Kasumi-1 (cell line): ENCODE measurements at regions not wholly inside any gene's neighbourhood (a gene's known extent, or its start where the extent isn't known, plus 50 kb on each side); places are given as distances from the start of the nearest gene placed in this dataset.
A peak's percentile ranks its signal among the peaks of the same experiment; 100 is the strongest.

Experiments
- DNase-seq, 2 experiments: peaks; one replicate each; lab custom pipeline; 2025; lab: John Stamatoyannopoulos, UW

DNA sequence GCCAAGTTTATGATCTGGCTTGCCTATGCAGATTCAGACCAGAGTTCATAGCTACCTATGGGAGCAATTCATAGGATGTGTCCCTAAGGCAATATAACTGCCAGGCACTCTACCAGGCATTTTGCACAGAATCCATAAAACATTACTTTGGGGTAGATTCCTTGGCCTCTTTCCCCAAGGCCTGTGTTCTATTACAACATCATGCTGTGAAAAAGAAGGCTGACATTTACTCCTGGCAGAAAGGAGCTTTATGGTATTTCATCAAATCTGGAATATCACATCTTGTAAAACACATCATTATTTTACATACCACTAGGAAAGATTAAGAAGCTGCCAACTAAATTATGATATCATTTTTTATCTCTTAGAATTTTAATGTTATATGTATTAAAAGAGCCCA, 287.0 kb upstream of the MARCKS start:
- no peak for DNase-seq

DNA sequence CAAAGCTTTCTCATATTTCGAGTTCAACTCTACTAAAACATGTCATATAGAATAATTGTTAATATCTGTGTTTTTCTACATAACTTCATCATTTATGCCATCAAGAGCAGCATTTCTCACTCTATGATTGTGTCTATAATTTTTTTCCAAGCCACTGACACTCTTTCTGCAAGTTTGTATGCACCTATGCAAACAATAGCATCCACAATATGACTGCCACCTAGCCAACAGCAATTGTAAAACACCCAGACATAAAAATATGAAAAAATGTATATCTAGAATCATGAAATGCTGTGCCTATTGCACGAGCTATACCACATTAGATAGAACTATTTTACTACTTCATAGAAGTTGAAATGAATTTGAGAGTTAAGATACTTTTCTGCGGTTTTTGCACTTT, 286.5 kb upstream of the MARCKS start:
- no peak for DNase-seq

DNA sequence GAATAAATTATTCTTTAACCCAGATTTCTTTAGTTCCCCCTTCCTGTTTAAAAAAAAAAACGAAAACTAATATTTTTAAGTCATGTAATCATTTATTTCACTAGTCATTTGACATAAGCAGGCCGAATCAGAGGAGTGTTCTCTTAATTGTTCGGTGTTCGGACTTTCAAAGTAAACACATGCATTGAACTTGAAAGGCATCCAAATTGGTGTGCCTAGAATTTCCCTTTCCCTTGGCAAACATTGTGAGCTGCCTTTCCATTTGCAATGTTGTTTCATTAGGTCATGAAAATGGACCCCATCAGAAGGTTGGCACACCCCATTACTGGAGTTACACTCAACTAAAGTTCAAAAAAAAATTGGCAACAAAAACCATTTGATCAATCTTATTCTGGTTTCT, 283.0 kb upstream of the MARCKS start:
- DNase-seq: no peak

DNA sequence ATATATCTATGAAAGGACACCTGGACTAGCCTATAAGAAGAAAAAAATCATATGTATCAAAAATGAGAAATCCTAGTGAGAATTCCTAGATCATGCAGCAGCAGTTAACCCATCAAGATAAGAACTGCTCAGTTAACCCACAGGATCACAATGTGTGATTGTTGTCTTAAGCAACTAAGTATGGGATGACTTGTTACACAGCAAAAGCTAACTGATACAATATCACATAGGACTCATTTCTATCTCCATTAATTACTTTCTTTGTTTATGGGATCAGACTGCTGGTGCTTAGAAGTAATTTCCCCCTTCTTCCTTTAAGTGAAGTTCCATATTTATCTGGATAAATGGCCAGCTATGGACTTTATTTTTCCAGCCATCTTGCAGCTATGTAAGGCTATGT, 280.8 kb upstream of the MARCKS start:
- no peak for DNase-seq

DNA sequence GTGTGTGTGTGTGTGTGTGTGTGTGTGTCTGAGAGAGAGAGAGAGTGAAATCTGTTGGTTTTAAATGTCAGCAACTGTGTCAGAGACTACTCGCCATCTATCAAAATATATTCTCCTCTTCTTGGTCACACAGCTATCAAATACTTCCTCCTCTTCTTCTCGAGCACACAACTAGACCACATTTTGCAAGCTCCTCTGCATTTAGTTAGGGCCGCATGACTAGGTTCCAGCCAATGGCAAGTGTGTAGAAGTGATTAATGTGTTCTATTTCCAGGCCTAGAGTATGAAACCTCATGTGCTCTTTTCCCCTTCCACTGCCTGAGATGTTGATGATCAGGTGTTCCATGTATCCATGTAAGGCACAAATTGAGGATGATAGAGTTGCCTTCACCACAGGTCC, 278.5 kb upstream of the MARCKS start:
- DNase-seq: no peak

DNA sequence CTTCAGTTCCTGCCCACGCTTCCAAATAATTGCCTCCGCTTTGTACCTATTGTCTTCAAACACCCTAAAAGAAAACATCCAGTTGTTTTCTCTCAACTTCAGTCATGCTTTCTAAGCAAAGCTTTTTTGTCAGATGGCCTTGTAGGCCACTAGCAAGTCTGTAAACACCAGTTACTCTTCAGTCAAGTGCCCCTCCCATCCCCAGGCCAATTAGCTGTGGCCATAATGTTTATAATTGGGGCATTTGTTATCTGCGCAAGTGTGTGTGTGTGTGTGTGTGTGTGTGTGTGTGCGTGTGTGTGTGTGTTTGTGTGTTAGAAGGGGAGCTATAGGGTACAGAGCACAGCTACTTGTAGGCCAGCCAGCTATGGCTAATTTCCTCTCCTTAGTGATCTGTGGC, 272.4 kb upstream of the MARCKS start:
- DNase-seq: no peak

DNA sequence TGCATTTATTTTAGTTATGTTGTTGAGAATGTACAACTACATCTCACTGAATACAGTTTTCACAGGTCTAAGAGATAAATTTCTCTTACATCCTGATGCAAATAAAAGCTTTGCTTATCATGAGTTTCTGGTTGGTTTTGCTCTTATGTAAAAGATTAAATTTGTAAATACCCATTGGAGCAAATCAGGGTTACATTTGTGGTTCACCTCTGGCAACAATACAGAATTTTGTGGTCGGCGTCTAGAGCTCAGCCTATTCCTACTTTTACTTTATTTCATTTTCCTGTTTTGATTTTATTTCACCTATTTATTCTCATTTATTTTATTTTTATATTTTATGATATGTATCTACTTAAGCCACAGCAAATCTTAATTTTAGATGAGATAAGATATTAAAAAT, 271.9 kb upstream of the MARCKS start:
- DNase-seq: no peak

DNA sequence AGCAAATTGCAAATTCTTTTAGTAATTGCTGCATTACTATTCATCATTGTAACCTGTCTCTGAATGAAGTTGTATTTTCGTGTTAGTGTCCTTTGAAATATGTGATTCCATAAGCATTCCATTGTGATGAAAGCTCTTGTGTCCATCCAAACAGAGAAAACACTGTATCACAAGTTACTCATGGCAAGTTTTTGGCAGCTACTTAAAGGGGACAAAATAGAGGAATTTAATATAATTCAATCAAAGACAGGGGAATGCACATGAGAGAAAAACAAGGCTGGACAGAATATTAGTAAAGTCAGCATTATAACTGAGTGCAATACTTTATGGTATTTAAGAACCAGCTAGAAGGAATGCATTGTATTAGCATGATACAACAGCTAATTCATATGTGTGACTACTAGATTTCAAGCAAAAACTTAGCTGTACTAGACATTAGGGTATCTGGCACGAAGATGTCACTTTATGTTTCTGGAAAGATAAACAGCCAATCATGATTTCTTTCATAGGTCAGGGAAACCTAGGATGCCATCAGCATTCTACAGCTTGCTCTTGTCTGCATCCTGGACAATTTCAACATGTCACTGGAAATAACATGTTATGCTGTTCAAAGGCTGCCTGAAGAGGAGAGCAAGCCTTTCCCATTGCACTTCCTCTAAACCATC, 270.6 kb upstream of the MARCKS start:
- DNase-seq: no peak

DNA sequence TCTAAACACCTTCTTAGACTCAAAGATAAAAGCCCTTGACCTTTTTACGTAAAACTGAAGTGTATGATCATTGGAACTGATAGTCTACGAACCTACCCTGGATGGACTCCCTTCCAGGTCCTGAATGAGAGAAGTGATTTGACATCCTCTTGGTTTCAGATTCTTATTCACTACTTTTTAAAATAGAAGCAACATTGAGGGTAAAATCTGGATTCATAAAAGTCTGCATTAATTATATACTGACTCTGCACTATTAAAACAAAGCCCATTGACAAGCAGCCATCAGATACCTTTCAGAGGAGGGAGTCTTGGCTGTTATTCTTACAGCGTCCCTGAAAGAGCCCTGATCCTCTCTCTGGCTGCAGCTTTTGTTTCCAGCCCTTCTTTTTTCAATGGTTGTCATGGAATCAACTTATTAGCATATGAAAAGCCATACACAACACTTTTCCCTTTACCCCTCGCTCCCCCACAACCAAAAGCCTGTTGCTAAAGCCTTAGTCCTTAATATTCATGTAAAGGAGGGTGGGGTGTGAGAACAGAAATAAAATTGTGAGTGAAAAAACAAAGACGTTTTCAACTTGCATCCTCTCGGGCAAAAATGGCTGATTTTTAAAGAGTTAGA, 270.0 kb upstream of the MARCKS start:
- DNase-seq: no peak

DNA sequence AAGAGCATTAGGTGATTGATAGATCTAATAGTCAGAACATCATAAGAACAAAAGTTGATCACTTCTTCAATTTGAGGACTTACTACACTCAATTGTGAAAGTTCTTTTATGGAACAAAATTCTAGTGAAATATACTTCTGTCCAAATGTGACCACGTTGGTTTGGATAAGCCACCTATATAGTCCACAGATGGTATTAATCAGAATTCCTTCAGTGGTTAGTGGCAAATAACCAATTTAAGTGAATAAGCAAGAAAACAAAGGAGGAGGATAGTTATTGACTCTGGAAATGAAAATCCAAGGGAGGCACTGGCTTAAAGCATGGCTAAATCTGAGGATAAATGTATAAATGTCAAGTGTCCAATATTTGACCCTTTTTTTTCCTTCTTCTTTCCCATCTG, 268.5 kb upstream of the MARCKS start:
- DNase-seq: no peak

DNA sequence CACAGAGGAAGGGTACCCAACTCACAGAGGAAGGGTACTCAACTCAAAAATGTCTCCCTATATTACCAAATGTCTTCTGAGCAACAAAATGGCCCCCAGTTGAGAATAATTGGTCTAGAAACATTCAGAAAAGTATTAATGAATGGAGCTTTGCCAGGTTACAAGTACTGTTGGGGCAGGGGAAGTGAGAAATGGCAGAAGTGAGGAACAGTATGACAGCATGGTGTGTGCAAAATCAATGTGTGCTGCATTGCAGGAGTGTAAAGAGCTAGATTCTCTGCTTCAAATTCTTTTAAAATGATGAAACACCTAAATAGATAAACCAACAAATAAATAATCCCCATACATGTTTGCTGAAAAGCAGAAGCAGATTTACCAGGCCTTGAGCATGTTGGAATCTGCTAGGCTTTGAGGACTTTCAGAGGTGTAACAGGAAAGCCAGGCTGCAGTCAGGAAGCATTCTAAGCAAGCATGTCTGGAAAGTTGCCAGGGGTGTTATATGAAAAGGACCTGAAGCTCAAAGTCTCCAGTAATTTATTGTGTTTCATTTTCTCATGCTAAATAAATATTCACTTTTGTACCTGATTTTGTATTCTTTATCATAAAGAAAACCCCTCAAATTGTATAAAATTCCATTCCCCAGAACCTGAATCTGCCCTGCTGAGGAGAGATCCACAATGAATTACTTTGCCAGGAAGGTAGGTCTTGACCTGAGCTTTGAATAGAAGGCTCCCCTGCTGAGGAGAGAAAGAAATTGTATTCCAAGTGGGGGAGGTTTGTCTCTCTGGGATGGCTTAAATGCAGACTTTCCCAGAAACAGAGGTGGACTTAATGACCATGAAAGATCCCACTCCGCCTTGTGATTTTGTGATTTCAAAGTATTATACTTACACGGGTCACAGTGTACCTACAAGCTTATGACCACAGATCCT, 265.0 kb upstream of the MARCKS start:
- peak; percentile 16 to 34 for DNase-seq

DNA sequence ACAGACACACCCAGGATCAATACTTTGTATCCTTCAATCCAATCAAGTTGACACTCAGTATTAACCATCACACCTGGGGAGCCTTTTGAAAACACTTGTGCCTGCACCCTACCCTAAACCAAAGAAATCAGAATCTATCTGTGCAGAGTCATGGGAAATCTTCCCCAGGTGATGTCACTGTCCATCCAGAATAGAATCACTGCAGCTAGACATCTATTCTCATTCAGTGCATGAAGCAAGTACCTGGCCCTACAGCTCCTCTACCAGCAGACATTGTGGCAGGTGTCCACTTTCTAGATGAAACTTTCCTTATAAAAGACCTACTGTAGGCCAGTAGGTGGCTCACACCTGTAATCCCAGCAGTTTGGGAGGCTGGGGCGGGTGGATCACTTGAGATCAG, 262.4 kb upstream of the MARCKS start:
- DNase-seq: no peak

DNA sequence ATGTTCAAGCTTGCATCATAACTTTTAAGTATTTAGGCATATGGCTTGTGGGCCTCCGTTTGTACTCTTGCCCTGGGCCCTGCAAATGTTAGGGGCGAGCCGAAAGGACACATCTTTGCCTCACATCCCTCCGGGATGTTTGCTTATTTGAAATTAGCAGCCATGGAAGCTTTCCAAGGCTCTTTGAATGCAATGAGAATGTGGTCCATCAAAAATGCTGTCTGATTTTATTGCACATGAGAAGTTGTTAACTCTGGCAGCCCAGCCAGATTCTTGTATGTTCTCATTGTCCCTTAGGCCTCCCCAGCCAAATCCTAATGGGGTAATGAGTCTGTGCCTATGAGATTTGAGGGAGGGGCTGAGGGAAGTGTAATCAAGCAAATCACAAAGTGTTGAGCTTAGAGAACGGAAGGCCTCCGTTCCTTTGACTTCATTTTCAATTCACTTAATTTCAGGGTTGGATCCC, 261.2 kb upstream of the MARCKS start:
- no peak for DNase-seq

DNA sequence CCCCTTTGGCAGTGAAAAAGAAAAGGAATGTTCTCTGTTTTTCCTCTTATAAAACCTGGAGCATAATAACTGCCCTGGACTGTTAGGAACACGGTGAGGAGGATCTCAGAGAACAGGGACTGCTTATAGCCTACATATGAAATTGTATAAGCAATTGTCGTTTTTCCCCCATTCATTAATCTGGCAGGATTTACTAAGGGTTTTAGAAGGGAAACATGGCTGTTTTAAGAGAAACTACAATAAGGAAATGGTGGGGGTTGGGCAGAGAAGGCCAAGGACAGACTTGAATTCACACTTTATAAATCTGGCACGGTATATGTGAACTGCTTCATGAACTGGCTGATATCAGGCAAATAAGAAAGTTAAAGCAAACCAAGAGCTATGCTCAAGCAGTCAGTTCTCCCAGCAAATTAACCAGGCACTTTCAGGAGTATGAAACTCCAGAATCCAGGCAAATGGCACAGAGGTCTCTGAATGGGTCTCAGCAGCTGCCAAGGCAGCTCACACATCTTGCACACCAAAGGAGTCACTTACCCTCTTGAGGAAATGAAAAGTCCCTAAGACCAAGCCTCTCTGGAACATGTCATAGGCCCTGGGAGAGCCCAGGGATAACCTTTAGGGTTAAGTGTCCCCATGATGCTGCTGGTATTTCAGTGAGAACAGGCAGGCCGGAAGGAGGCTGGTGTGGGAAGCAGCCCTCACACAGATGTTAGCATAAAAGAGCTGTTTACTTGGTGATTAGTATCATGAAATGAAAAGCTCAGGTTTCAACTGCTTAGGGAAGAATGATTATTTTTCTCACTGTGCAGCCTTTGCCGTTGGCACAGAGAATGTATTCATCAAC, 260.5 kb upstream of the MARCKS start:
- no peak for DNase-seq

DNA sequence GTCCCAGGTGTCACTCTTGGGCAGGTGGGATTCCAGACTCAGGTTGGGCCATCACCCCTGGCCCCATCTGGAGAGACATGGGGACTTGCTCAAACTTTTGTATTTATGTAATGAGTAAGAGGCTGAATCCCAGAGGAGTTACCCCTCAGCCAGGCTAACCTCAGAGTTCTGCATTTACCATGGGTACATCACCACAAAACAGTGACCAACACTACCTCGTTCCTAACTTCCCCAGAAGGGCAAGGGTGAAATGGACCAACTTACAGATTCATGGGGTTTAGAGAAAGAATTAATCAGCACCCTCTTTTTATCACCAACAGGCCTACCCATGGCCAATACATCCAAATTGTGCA, 259.9 kb upstream of the MARCKS start:
- no peak for DNase-seq

DNA sequence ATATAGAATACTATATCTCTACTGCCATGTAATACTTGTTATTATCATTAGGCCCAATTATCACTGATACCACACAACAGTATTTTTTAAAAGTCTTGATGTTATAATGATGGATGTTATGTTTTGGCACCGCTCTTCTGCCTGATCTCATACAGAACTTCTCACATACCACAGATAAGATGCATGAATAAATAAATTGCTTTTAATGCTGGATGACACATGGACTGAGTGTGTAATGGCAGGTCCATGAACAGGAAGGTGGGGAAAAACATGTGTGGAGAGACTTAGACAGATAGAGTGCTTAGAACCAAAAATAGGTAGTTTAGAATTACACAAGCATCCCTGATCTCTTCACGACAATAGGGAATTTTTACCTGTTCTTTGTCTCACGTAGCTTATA, 258.4 kb upstream of the MARCKS start:
- no peak for DNase-seq

DNA sequence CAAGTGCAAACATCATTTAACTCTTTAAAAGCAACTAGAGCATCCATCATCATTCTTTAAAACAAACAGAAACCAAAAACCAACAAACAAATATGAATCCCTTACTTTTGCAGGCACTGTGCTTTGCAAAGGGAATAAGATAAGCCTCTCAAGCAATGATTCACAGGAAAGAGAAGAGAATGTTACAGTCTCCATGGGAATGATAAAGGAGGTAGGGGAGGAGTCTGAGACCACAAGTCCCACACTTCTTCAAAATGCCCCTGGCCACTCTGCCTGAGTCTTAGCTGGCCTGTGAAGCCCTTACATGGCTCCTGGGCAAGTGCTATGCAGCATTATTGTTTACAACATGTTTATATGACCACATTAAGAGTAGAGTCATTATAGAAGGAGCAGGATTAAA, 257.7 kb upstream of the MARCKS start:
- no peak for DNase-seq

DNA sequence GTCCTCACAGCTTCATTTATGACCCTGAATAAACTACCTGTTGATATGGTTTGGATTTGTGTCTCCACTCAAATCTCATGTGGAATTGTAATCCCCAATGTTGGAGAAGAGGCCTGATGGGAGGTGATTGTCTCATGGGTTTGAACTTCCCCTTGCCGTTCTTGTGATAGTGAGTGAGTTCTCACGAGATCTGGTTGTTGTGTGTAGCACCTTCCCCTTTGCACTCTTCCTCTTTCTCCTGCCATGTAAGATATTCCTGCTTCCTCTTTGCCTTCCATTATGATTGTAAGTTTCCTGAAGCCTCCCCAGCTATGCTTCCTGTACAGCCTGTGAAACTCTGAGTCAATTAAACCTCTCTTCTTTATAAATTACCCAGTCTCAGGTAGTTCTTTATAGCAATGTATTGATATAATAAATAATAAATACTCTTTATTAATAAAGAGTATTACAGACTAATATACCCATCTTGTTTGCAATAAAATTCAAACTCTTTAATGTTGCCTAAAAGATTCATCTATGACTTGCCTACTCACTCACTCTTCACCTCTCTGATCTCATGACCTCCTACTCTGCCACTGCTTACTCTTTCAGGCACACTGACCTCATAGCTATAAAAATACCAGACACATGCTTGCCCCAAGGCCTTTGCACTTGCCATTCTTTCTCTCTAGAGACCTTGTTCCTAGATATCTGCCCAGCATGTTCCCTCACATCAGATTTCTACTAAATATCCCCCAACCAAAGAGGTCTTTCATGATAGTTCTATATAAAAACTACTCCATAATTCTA, 256.4 kb upstream of the MARCKS start:
- DNase-seq: peak; percentile 49 to 62

DNA sequence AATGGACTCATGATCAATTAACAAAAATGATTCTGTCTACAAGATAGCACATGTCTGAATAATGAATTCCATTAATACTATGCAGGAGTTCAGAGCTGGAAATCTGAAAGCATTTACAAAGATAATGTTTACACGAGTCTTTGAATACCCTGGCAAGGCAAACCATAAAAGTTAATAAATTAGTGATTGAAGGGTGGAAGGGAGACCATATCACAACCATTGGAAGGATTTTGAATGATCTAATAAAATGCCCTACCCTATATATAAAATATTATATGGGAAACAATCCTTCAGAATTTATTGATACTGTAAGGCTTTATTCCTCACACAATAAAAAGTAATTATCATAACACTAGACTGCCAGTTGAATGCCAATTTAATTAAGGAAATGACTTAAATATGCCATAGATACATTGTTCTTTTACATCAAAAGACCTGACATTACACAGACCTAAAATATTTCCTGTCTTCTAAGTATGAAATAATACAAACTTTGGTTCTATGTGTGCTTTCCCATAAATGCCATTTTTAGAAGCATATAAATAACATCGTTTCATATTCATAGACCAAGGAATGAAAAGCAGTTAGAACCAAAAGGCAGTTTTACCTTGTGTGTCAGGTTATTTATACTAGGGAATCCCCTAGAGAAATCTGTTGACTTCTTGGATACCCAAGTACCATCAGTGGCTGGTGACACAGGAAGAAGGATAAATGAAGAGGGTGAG, 249.2 kb upstream of the MARCKS start:
- DNase-seq: no peak

DNA sequence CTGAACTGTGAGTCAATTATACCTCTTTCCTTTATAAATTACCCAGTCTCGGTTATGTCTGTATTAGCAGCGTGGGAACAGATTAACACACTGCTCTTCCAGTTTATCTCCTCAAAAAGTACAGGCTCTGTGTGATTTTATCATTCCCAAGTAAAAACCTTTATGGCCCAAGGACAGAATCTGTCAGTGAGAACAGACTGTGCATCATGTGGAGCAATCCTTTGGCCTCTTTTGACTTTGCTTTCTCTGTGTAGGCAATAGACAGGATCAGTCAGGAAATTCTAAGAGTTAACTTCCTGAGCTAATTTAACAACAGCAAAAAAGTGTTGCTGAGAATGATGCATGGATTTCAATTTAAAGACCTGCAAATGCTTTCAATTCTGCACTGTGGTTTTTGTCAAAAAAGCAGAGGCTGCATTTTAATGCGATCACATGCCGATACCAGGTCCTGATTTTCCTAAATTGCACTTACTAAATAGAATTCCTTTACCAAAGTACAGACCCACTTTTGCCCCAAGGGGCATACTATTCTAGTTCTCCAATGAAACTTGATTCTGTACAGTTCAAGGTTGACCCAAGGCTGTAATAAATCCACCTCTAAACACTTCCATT, 246.7 kb upstream of the MARCKS start:
- DNase-seq: no peak
